ENCODE measurements at regions not wholly inside any gene's neighbourhood (a gene's known extent, or its start where the extent isn't known, plus 50 kb on each side); places are given as distances from the start of the nearest gene placed in this dataset.

DNA sequence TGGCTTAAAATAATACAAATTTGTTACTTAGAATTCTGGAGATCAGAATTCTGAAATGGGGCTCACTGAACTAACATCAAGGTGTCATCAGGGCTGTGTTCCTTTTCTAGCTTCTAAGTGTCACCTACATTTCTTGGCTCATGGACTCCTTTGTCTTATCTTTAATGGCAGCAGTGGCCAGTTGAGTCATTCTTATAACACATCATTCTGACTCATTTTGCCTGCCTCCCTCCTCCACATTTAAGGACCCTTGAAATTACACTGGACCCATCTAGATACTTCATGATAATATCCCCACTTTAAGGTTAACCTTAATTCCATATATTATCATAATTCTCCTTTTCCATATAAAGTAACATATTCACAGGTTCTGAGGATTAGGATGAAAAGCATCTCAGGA is 215.9 kb downstream of the GUCY2F start:
- TF ChIP-seq, protein P1, sequence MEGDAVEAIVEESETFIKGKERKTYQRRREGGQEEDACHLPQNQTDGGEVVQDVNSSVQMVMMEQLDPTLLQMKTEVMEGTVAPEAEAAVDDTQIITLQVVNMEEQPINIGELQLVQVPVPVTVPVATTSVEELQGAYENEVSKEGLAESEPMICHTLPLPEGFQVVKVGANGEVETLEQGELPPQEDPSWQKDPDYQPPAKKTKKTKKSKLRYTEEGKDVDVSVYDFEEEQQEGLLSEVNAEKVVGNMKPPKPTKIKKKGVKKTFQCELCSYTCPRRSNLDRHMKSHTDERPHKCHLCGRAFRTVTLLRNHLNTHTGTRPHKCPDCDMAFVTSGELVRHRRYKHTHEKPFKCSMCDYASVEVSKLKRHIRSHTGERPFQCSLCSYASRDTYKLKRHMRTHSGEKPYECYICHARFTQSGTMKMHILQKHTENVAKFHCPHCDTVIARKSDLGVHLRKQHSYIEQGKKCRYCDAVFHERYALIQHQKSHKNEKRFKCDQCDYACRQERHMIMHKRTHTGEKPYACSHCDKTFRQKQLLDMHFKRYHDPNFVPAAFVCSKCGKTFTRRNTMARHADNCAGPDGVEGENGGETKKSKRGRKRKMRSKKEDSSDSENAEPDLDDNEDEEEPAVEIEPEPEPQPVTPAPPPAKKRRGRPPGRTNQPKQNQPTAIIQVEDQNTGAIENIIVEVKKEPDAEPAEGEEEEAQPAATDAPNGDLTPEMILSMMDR (IDR thresholded peaks at IDR 0.05) = no peak
- TF ChIP-seq POLR2A (IDR thresholded peaks at IDR 0.05) = no peak
- no peak for DNase-seq (ENCODE audit: low spot score in 2 of 2)
- intact Hi-C loops (cut with DNase I; ENCODE audit: low total_unique reads) = no loop called here
- H3K4me3 ChIP-seq (ENCODE audit: low read depth, poor library complexity, severe bottlenecking) = no peak overlapping the region

DNA sequence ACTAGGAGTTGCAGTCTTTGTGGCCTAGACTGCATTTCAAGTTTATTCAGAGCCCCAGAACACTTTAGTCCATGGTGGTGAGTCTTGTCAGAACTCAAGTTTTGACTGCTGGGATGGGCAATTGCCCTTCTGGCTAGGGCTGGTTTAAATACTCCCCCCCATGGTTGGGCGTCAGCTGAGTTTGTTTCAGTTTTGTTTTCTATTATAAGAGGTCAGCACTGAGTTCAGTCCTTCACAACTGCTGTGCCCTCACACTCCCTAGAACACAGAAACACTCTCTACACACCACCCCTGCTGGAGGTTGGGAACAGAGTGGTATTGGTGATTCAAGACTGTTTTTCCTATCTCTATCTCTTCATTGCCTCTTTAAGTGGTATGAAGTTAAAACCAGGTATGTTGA is 217.0 kb downstream of the GUCY2F start:
- no peak overlapping the region for H3K4me3 ChIP-seq (ENCODE audit: low read depth, poor library complexity, severe bottlenecking)
- whole genome bisulfite sequencing, 2 donors = 93 to 100% methylated on average over 1 of the region's 1 CpG
- intact Hi-C loops (cut with DNase I; ENCODE audit: low total_unique reads) = no loop called here
- no peak for DNase-seq (ENCODE audit: low spot score in 2 of 2)
- TF ChIP-seq, protein P1 (IDR thresholded peaks at IDR 0.05) = no peak
- TF ChIP-seq POLR2A (IDR thresholded peaks at IDR 0.05) = no peak

DNA sequence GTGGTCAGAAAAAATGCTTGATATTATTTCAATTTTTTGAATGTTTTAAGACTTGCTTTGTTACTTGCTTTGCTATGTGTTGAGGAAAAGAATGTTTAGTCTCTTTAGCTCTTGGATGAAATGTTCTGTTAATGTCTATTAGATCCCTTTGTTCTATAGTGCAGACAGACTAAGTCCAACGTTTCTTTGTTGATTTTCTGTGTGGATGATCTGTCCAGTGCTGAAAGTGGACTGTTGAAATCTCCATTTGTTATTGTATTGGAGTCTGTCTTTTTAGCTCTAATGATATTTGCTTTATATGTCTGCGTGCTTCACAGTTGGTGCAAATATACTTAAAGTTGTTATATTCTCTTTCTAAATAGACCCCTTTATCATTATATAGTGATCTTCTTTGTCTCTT is 220.6 kb downstream of the GUCY2F start:
- 48 to 60% methylated on average over 2 of the region's 2 CpGs for WGBS, 2 donors
- intact Hi-C loops (cut with DNase I; ENCODE audit: low total_unique reads) = no loop called here
- no peak for DNase-seq (ENCODE audit: low spot score in 2 of 2)
- H3K4me3 ChIP-seq (ENCODE audit: low read depth, poor library complexity, severe bottlenecking) = no peak overlapping the region
- TF ChIP-seq POLR2A (IDR thresholded peaks at IDR 0.05) = no peak
- TF ChIP-seq, protein P1 (IDR thresholded peaks at IDR 0.05) = no peak

DNA sequence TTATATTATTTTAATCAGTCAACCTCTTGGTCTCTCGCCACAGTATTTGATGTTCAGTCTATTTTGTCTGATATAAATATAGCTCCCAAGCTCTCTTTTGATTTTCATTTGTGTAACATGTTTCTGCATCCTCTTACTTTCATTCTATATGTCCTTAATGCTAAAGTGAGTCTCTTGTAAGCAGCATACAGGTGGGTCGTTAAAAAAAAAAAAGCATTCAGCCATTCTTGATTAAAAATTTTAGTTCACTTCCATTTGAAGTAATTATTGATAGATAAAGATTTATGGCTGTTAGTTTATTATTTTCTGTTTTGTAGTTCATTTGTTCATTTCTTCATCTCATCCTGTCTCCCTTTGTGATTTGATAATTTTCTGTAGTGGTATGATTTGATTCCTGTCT is 229.1 kb downstream of the GUCY2F start:
- TF ChIP-seq POLR2A (IDR thresholded peaks at IDR 0.05) = no peak
- TF ChIP-seq, protein P1 (IDR thresholded peaks at IDR 0.05) = no peak
- 89 to 98% methylated on average over 2 of the region's 2 CpGs for WGBS, 2 donors
- intact Hi-C loops (cut with DNase I; ENCODE audit: low total_unique reads) = no loop called here
- no peak for DNase-seq (ENCODE audit: low spot score in 2 of 2)
- no peak overlapping the region for H3K4me3 ChIP-seq (ENCODE audit: low read depth, poor library complexity, severe bottlenecking)

DNA sequence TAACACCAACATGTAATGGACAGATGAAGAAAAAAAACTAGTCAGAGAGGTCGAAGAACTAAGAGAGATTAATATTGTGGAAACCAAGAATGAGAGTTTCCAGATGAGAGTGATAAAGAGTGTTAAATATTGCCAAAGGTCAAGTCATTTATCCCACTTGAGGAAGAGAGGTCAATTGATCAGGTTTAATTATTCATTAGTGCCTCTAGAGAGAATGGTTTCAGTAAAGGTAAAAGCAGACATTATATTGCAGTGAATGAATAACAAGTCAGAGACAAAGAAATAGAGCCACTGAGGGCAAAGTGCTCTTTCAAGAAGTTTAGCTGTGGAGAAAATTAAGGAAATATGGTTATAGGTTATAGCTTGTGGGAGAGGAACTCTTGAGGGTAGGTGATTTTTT is 263.1 kb downstream of the GUCY2F start:
- intact Hi-C loops (cut with DNase I; ENCODE audit: low total_unique reads) = no loop called here
- no peak for DNase-seq (ENCODE audit: low spot score in 2 of 2)
- no peak overlapping the region for H3K4me3 ChIP-seq (ENCODE audit: low read depth, poor library complexity, severe bottlenecking)
- no peak for TF ChIP-seq POLR2A (IDR thresholded peaks at IDR 0.05)
- TF ChIP-seq, protein P1 (IDR thresholded peaks at IDR 0.05) = no peak
- 0% methylated on average over 1 of the region's 1 CpG for WGBS, 2 donors

DNA sequence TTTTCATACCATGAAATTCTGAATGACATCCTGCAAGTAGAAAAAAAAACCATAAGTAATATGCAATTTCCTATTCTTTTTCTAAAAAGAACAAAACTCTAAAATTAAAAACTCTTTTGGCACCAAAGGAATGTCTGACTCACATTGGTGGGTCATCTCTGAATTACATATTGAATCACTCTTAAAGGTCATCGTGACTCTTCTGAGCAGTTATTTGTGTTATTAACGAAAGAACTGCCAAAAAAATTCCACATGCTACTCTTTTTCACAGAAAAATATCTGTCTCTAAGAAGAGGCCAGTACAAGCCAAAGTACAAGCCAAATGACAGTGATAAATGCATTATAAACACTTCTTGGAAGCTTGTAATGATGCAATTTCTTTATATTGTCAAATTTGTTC is 282.2 kb downstream of the GUCY2F start:
- intact Hi-C loops (cut with DNase I; ENCODE audit: low total_unique reads) = no loop called here
- no peak for TF ChIP-seq POLR2A (IDR thresholded peaks at IDR 0.05)
- TF ChIP-seq, protein P1 (IDR thresholded peaks at IDR 0.05) = no peak
- 37 to 45% methylated on average over 2 of the region's 2 CpGs for WGBS, 2 donors
- DNase-seq (ENCODE audit: low spot score in 2 of 2) = no peak
- no peak overlapping the region for H3K4me3 ChIP-seq (ENCODE audit: low read depth, poor library complexity, severe bottlenecking)
